ENCODE measurements at regions not wholly inside any gene's neighbourhood (a gene's known extent, or its start where the extent isn't known, plus 50 kb on each side); places are given as distances from the start of the nearest gene placed in this dataset.

DNA sequence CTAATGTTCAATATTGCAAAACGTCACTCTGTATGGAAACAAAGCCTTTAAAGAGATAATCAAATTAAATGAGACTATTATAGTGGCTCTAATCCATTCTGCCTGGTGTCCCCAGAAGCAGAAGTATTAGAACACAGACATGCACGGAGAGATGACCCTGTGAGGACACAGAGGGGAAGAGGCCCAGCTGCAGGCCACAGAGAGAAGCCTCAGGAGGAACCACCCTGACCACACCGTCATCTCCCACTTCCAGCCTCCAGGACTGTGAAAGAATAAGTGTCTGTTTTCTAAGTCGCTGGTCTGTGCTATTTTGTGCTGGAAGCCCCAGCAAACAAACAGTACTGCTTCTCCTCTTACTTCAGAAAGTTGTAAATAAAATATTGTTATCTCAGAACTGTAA, 283.5 kb upstream of the ADARB2 start:
- TF ChIP-seq CTCF (conservative IDR thresholded peaks at IDR 0.05; ENCODE audit: low read length) (no peak), EZH2phosphoT487 (IDR thresholded peaks at IDR 0.05; ENCODE audit: borderline replicate concordance, low read depth, low read length) (no peak)
